IMR-90 (cell line): ENCODE measurements at regions not wholly inside any gene's neighbourhood (a gene's known extent, or its start where the extent isn't known, plus 50 kb on each side); places are given as distances from the start of the nearest gene placed in this dataset.

Experiments
- ATAC-seq: fragments of 200-7000 bp; cut with Tn5 transposase; 2 replicates; pipeline ENCODE4 v1.9.1; 2020; ENCODE audit warnings: low read depth, mild to moderate bottlenecking, moderate library complexity
- BruUV-seq: library from RNA; stranded (reverse); fragments of 400-500 nt; replicated peaks from 2 replicates; lab custom pipeline; 2021; lab: Mats Ljungman, UMichigan
- CTCF ChIA-PET: fragments of 300-600 bp; formaldehyde crosslinking; extraction: SDS; loops from one replicate; lab custom pipeline; 2021; ENCODE audit warnings: antibody characterized with exemption; lab: Yijun Ruan, JAX
- POLR2A ChIA-PET: fragments of 300-600 bp; sonication (Branson Sonifier 250); formaldehyde crosslinking; loops from one replicate; lab custom pipeline; 2022; ENCODE audit warnings: antibody characterized with exemption; ENCODE audit not compliant: unreplicated experiment; lab: Charles Lee
- DNase-seq: peaks from one replicate; pipeline ENCODE4 v3.0.0; 2013
- H2AFZ ChIP-seq: replicated peaks from 2 replicates; pipeline ENCODE3; 2013; ENCODE audit warnings: low read length, mild to moderate bottlenecking; ENCODE audit not compliant: poor library complexity
- H2AK5ac ChIP-seq: 2 replicates; pipeline ENCODE4 v1.6.1; 2013; ENCODE audit warnings: low read depth, low read length, inconsistent platforms
- H2AK9ac ChIP-seq: replicated peaks from 2 replicates; pipeline ENCODE3; 2013; ENCODE audit warnings: mild to moderate bottlenecking, low read depth, low read length, moderate library complexity; ENCODE audit not compliant: poor library complexity
- H2BK120ac ChIP-seq: 2 replicates; pipeline ENCODE4 v1.6.1; 2013; ENCODE audit warnings: low read depth, low read length, inconsistent platforms
- H2BK15ac ChIP-seq: 3 replicates; pipeline ENCODE4 v1.6.1; 2013; ENCODE audit warnings: low read depth, low read length, inconsistent platforms
- H2BK20ac ChIP-seq: 2 replicates; pipeline ENCODE4 v1.6.1; 2013; ENCODE audit warnings: low read depth, mild to moderate bottlenecking, inconsistent platforms, low read length, moderate library complexity
- H2BK5ac ChIP-seq: 2 replicates; pipeline ENCODE4 v1.6.1; 2013; ENCODE audit warnings: mild to moderate bottlenecking, low read depth, low read length, inconsistent platforms; ENCODE audit not compliant: poor library complexity, severe bottlenecking
- H3K14ac ChIP-seq: replicated peaks from 2 replicates; pipeline ENCODE4 v1.6.1; 2013; ENCODE audit warnings: low read depth, low read length, inconsistent platforms
- H3K18ac ChIP-seq: 2 replicates; pipeline ENCODE4 v1.6.1; 2013; ENCODE audit warnings: low read depth, low read length, control low read depth
- H3K23ac ChIP-seq: 2 replicates; pipeline ENCODE4 v1.6.1; 2013; ENCODE audit warnings: low read depth, low read length, inconsistent platforms
- H3K27ac ChIP-seq: 2 replicates; pipeline ENCODE4 v1.5.1; 2013; ENCODE audit warnings: mild to moderate bottlenecking, control low read depth, low read length; ENCODE audit not compliant: insufficient read depth
- H3K27me3 ChIP-seq: 2 replicates; pipeline ENCODE4 v1.6.1; 2013; ENCODE audit warnings: low read length; ENCODE audit not compliant: control insufficient read depth, insufficient read depth
- H3K36me3 ChIP-seq: 2 replicates; pipeline ENCODE4 v1.6.1; 2013; ENCODE audit warnings: low read length, mixed read lengths; ENCODE audit not compliant: control insufficient read depth, insufficient read depth
- H3K4ac ChIP-seq: 2 replicates; pipeline ENCODE4 v1.6.1; 2013; ENCODE audit warnings: low read depth, low read length, inconsistent platforms
- H3K4me1 ChIP-seq: 2 replicates; pipeline ENCODE4 v1.6.1; 2013; ENCODE audit warnings: low read length, mixed read lengths; ENCODE audit not compliant: control insufficient read depth, insufficient read depth
- H3K4me2 ChIP-seq: 2 replicates; pipeline ENCODE4 v1.6.1; 2013; ENCODE audit warnings: low read depth, mild to moderate bottlenecking, control low read depth, low read length, moderate library complexity
- H3K4me3 ChIP-seq: 2 replicates; pipeline ENCODE4 v1.5.1; 2013; ENCODE audit warnings: low read depth, mild to moderate bottlenecking, control low read depth, low read length, moderate library complexity; ENCODE audit not compliant: insufficient read depth
- H3K56ac ChIP-seq: 2 replicates; pipeline ENCODE4 v1.6.1; 2013; ENCODE audit warnings: low read length, inconsistent platforms; ENCODE audit not compliant: insufficient read depth; ENCODE audit errors: extremely low read depth
- H3K79me1 ChIP-seq, 2 experiments: 2 replicates each; pipeline ENCODE4 v1.6.1; 2013; ENCODE audit warnings: low read length in 2 of 2, inconsistent platforms in 1 of 2, low read depth in 1 of 2
- H3K9ac ChIP-seq: 2 replicates; pipeline ENCODE4 v1.6.1; 2013; ENCODE audit warnings: low read depth, low read length, control low read depth
- H3K9me1 ChIP-seq: 2 replicates; pipeline ENCODE4 v1.6.1; 2013; ENCODE audit warnings: low read length, inconsistent platforms; ENCODE audit not compliant: insufficient read depth
- H3K9me3 ChIP-seq: 2 replicates; pipeline ENCODE4 v1.6.1; 2013; ENCODE audit warnings: low read length; ENCODE audit not compliant: control insufficient read depth, insufficient read depth
- H4K20me1 ChIP-seq: 2 replicates; pipeline ENCODE4 v1.6.1; 2013; ENCODE audit warnings: low read length, inconsistent platforms; ENCODE audit not compliant: insufficient read depth
- H4K5ac ChIP-seq: 2 replicates; pipeline ENCODE4 v1.6.1; 2013; ENCODE audit warnings: mild to moderate bottlenecking, low read depth, low read length, control low read depth
- H4K8ac ChIP-seq, 2 experiments: 2 replicates each; pipeline ENCODE4 v1.6.1; 2013; ENCODE audit warnings: low read depth in 2 of 2, low read length in 2 of 2, control low read depth in 1 of 2, inconsistent platforms in 1 of 2
- H4K91ac ChIP-seq: 2 replicates; pipeline ENCODE4 v1.6.1; 2013; ENCODE audit warnings: low read depth, low read length, inconsistent platforms; ENCODE audit not compliant: insufficient read depth
- BHLHE40 ChIP-seq: fragments of 150-350 bp; IDR thresholded peaks from 2 replicates; pipeline ENCODE4 v1.6.1; 2016; ENCODE audit warnings: mild to moderate bottlenecking, low read depth, low read length
- CEBPB ChIP-seq: IDR thresholded peaks from 2 replicates; pipeline ENCODE4 v1.6.1; 2012; ENCODE audit warnings: low read depth, low read length, improper control_type of control experiment
- CHD1 ChIP-seq: IDR thresholded peaks from 2 replicates; pipeline ENCODE4 v1.6.1; 2012; ENCODE audit warnings: low read depth, low read length, improper control_type of control experiment
- CTCF ChIP-seq: conservative IDR thresholded peaks from 2 replicates; pipeline ENCODE4 v1.5.1; 2012; ENCODE audit warnings: mild to moderate bottlenecking, low read depth, low read length, improper control_type of control experiment
- ELK1 ChIP-seq: fragments of 150-350 bp; IDR thresholded peaks from 2 replicates; pipeline ENCODE4 v1.6.1; 2016; ENCODE audit warnings: low read depth, mild to moderate bottlenecking, low read length, moderate library complexity, borderline replicate concordance
- FOS ChIP-seq: fragments of 150-350 bp; IDR thresholded peaks from 2 replicates; pipeline ENCODE4 v1.6.1; 2016; ENCODE audit warnings: low read depth, low read length
- MAFK ChIP-seq: IDR thresholded peaks from 2 replicates; pipeline ENCODE4 v1.6.1; 2012; ENCODE audit warnings: low read depth, low read length, improper control_type of control experiment
- MAZ ChIP-seq: IDR thresholded peaks from 2 replicates; pipeline ENCODE4 v1.6.1; 2012; ENCODE audit warnings: low read depth, mild to moderate bottlenecking, low read length, improper control_type of control experiment, moderate library complexity, borderline replicate concordance
- MXI1 ChIP-seq: IDR thresholded peaks from 2 replicates; pipeline ENCODE4 v1.6.1; 2012; ENCODE audit warnings: low read depth, mild to moderate bottlenecking, low read length, moderate library complexity, borderline replicate concordance
- NFE2L2 ChIP-seq: fragments of 150-350 bp; IDR thresholded peaks from 2 replicates; pipeline ENCODE4 v1.6.1; 2016; ENCODE audit warnings: low read depth, mild to moderate bottlenecking, low read length
- POLR2A ChIP-seq: IDR thresholded peaks from 2 replicates; pipeline ENCODE4 v1.6.1; 2012; ENCODE audit warnings: mild to moderate bottlenecking, low read depth, low read length
- RAD21 ChIP-seq: IDR thresholded peaks from 2 replicates; pipeline ENCODE4 v1.6.1; 2012; ENCODE audit warnings: low read length, improper control_type of control experiment
- RCOR1 ChIP-seq: IDR thresholded peaks from 2 replicates; pipeline ENCODE4 v1.6.1; 2012; ENCODE audit warnings: mild to moderate bottlenecking, low read length, improper control_type of control experiment; ENCODE audit not compliant: insufficient replicate concordance
- RFX5 ChIP-seq: IDR thresholded peaks from 2 replicates; pipeline ENCODE4 v1.8.0; 2012; ENCODE audit warnings: low read depth, mild to moderate bottlenecking, low read length, moderate library complexity
- SMC3 ChIP-seq: fragments of 150-350 bp; IDR thresholded peaks from 2 replicates; pipeline ENCODE4 v1.6.1; 2016; ENCODE audit warnings: low read depth, mild to moderate bottlenecking, antibody characterized with exemption, low read length, moderate library complexity
- WGBS, 2 experiments: methylation state at CpG; one replicate each; pipeline versions ENCODE4 v1.1.5 to v1.1.7; 2013; ENCODE audit warnings: missing lambda C conversion rate in 2 of 2; ENCODE audit not compliant: insufficient read length in 1 of 2; ENCODE audit errors: extremely low coverage in 2 of 2; 5-methylcytosine and 5-hydroxymethylcytosine counted together
- dilution Hi-C: fragments of 300-500 bp; cut with HindIII; formaldehyde crosslinking; loops from one replicate; pipeline ENCODE4 v1.14.3; 2018; ENCODE audit warnings: low sequenced_read_pairs; ENCODE audit not compliant: unreplicated experiment
- in situ Hi-C: fragments of 300-500 bp; cut with MboI; formaldehyde crosslinking; loops from 3 replicates; pipeline ENCODE4 v1.14.3; 2019; ENCODE audit warnings: low sequenced_read_pairs, inconsistent platforms, mixed read lengths
- intact Hi-C: fragments of 100-400 bp; cut with micrococcal nuclease; formaldehyde crosslinking; loops from 2 replicates; pipeline ENCODE4 v1.10.0; 2022
- TF ChIP-seq, protein P1 (sequence below): fragments of 150-350 bp; IDR thresholded peaks from 2 replicates; pipeline ENCODE4 v1.6.1; 2017; ENCODE audit warnings: mild to moderate bottlenecking, antibody characterized with exemption, low read length, low read depth

DNA sequence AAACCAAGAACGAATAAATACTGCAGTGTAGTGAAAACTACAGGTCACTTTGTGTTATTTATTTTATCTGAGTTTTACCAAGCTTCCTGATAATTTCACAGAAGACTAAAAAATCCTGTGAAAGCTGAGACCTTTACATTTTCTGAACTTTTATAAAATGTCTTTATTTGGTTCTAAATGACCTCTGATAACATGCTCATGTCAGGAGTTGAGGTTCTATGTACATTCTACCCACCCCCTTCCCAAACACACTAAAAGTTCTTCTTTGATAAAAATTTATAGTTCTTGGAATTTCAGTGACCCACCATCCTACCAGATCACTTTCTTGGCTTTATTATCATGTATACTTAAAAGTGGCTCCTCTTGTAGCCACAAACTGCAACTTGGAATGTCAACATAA, 463.1 kb downstream of the PIK3C3 start:
- no TSS peak for BruUV-seq
- no peak for ATAC-seq
- no CpG with 5 or more reads among the region's 1 CpG for WGBS, 2 experiments

More for the DNA sequence above, 463.1 kb downstream of the PIK3C3 start:
- H3K9ac ChIP-seq, result no peak overlapping the region
- no peak overlapping the region for H3K23ac ChIP-seq
- H2BK120ac ChIP-seq, result no peak overlapping the region
- no peak overlapping the region for H3K14ac ChIP-seq
- H3K9me3 ChIP-seq, result peaks cover 11% of the 10 kb centered on the region
- H3K4me1 ChIP-seq, result no peaks in the 10 kb centered on the region
- in situ Hi-C loops (no loop called here), dilution Hi-C loops (no loop called here), intact Hi-C loops (no loop called here)
- H2AFZ ChIP-seq, result no peak overlapping the region
- H2AK9ac ChIP-seq, result no peak overlapping the region
- no peak overlapping the region for H2BK15ac ChIP-seq
- H4K91ac ChIP-seq, result no peak overlapping the region
- no peaks in the 10 kb centered on the region for H3K79me1 ChIP-seq
- no peaks in the 10 kb centered on the region for H3K9me1 ChIP-seq
- no peaks in the 10 kb centered on the region for H4K20me1 ChIP-seq
- H4K8ac ChIP-seq, result no peak overlapping the region
- no peaks in the 10 kb centered on the region for H3K27me3 ChIP-seq
- no peak overlapping the region for H2BK20ac ChIP-seq
- H3K4ac ChIP-seq, result no peak overlapping the region
- no peak overlapping the region for H2AK5ac ChIP-seq
- no peak for DNase-seq
- TF ChIP-seq FOS (no peak), RFX5 (no peak), MXI1 (no peak), NFE2L2 (no peak), SMC3 (no peak), MAZ (no peak), RCOR1 (no peak), POLR2A (no peak), RAD21 (no peak), ELK1 (no peak), CEBPB (no peak), CHD1 (no peak), MAFK (no peak), BHLHE40 (no peak), CTCF (no peak)
- TF ChIP-seq, protein P1, sequence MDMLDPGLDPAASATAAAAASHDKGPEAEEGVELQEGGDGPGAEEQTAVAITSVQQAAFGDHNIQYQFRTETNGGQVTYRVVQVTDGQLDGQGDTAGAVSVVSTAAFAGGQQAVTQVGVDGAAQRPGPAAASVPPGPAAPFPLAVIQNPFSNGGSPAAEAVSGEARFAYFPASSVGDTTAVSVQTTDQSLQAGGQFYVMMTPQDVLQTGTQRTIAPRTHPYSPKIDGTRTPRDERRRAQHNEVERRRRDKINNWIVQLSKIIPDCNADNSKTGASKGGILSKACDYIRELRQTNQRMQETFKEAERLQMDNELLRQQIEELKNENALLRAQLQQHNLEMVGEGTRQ, result no peak
- no peak overlapping the region for H3K27ac ChIP-seq
- no peak overlapping the region for H4K5ac ChIP-seq
- H3K56ac ChIP-seq, result no peak overlapping the region
- ChIA-PET CTCF (no interaction called here), POLR2A (no interaction called here)
- no peak overlapping the region for H3K4me3 ChIP-seq
- no peak overlapping the region for H3K4me2 ChIP-seq
- H2BK5ac ChIP-seq, result no peak overlapping the region
- H3K18ac ChIP-seq, result no peak overlapping the region
- no peaks in the 10 kb centered on the region for H3K36me3 ChIP-seq
